ENCODE measurements at regions not wholly inside any gene's neighbourhood (a gene's known extent, or its start where the extent isn't known, plus 50 kb on each side); places are given as distances from the start of the nearest gene placed in this dataset.
"Not testable (repeated sequence)": the region's sequence is repeated elsewhere in the genome, so short reads cannot be mapped to it uniquely, and the experiment has no call there.

GRCh38 chr16:32085438-32086141, 167.5 kb upstream of the TP53TG3D start:
- intact Hi-C loops (cut with micrococcal nuclease); ATAC-seq (ENCODE audit: low read depth); H3K14ac ChIP-seq (replicated peaks; ENCODE audit: low read depth, low read length); H2AK9ac ChIP-seq (replicated peaks; ENCODE audit: low read depth, low read length, poor library complexity); in situ Hi-C loops (cut with MboI; ENCODE audit: low sequenced_read_pairs); H2BK5ac ChIP-seq (ENCODE audit: low read depth, low read length, poor library complexity, severe bottlenecking); H2BK120ac ChIP-seq (ENCODE audit: low read depth, low read length); H3K4ac ChIP-seq (ENCODE audit: low read depth, low read length); H4K91ac ChIP-seq (ENCODE audit: insufficient read depth, low read depth, low read length); H2BK15ac ChIP-seq (ENCODE audit: low read depth, low read length); H3K27me3 ChIP-seq (ENCODE audit: control insufficient read depth, insufficient read depth, low read length); H2AFZ ChIP-seq (replicated peaks; ENCODE audit: low read length, poor library complexity); H3K9me1 ChIP-seq (ENCODE audit: insufficient read depth, low read length); DNase-seq; dilution Hi-C loops (cut with HindIII; ENCODE audit: low sequenced_read_pairs, unreplicated experiment); H3K4me3 ChIP-seq (ENCODE audit: insufficient read depth, low read depth, low read length); H3K4me1 ChIP-seq (ENCODE audit: control insufficient read depth, insufficient read depth, low read length); H4K8ac ChIP-seq (ENCODE audit: low read depth in 2 of 2, low read length in 2 of 2); BruUV-seq (replicated peaks); H4K5ac ChIP-seq (ENCODE audit: low read depth, low read length); H3K9ac ChIP-seq (ENCODE audit: low read depth, low read length); H3K79me1 ChIP-seq (ENCODE audit: low read depth in 1 of 2, low read length in 2 of 2); POLR2A ChIA-PET (ENCODE audit: unreplicated experiment); H3K56ac ChIP-seq (ENCODE audit: extremely low read depth, insufficient read depth, low read length); H3K18ac ChIP-seq (ENCODE audit: low read depth, low read length); H4K20me1 ChIP-seq (ENCODE audit: insufficient read depth, low read length); H3K36me3 ChIP-seq (ENCODE audit: control insufficient read depth, insufficient read depth, low read length); H3K9me3 ChIP-seq (ENCODE audit: control insufficient read depth, insufficient read depth, low read length); H3K27ac ChIP-seq (ENCODE audit: insufficient read depth, low read length); H2AK5ac ChIP-seq (ENCODE audit: low read depth, low read length); CTCF ChIA-PET; H3K23ac ChIP-seq (ENCODE audit: low read depth, low read length); H3K4me2 ChIP-seq (ENCODE audit: low read depth, low read length); H2BK20ac ChIP-seq (ENCODE audit: low read depth, low read length): not testable (repeated sequence)
- 7% methylated on average over 11 of the region's 65 CpGs; no CpG with 5 or more reads in 1 of the 2 experiments for WGBS, 2 experiments (ENCODE audit: extremely low coverage in 2 of 2, insufficient read length in 1 of 2)

GRCh38 chr16:32115562-32115961, 137.5 kb upstream of the TP53TG3D start:
- WGBS, 2 experiments (ENCODE audit: extremely low coverage in 2 of 2, insufficient read length in 1 of 2) = 9% methylated on average over 12 of the region's 45 CpGs; no CpG with 5 or more reads in 1 of the 2 experiments
- not testable (repeated sequence) for H3K27ac ChIP-seq (ENCODE audit: insufficient read depth, low read length)

More at GRCh38 chr16:32115562-32115961, 137.5 kb upstream of the TP53TG3D start:
- H3K9me3 ChIP-seq (ENCODE audit: control insufficient read depth, insufficient read depth, low read length); H3K4ac ChIP-seq (ENCODE audit: low read depth, low read length); H3K4me2 ChIP-seq (ENCODE audit: low read depth, low read length); H2AK9ac ChIP-seq (replicated peaks; ENCODE audit: low read depth, low read length, poor library complexity); H3K14ac ChIP-seq (replicated peaks; ENCODE audit: low read depth, low read length); H3K36me3 ChIP-seq (ENCODE audit: control insufficient read depth, insufficient read depth, low read length); dilution Hi-C loops (cut with HindIII; ENCODE audit: low sequenced_read_pairs, unreplicated experiment); H4K20me1 ChIP-seq (ENCODE audit: insufficient read depth, low read length); H3K27me3 ChIP-seq (ENCODE audit: control insufficient read depth, insufficient read depth, low read length); H2BK5ac ChIP-seq (ENCODE audit: low read depth, low read length, poor library complexity, severe bottlenecking); H4K8ac ChIP-seq (ENCODE audit: low read depth in 2 of 2, low read length in 2 of 2); H2BK20ac ChIP-seq (ENCODE audit: low read depth, low read length); H3K79me1 ChIP-seq (ENCODE audit: low read depth in 1 of 2, low read length in 2 of 2); POLR2A ChIA-PET (ENCODE audit: unreplicated experiment); H4K5ac ChIP-seq (ENCODE audit: low read depth, low read length); H2BK15ac ChIP-seq (ENCODE audit: low read depth, low read length); H3K18ac ChIP-seq (ENCODE audit: low read depth, low read length); H3K9ac ChIP-seq (ENCODE audit: low read depth, low read length); BruUV-seq (replicated peaks); H3K4me1 ChIP-seq (ENCODE audit: control insufficient read depth, insufficient read depth, low read length); H2AFZ ChIP-seq (replicated peaks; ENCODE audit: low read length, poor library complexity); H3K23ac ChIP-seq (ENCODE audit: low read depth, low read length); H3K56ac ChIP-seq (ENCODE audit: extremely low read depth, insufficient read depth, low read length); in situ Hi-C loops (cut with MboI; ENCODE audit: low sequenced_read_pairs); ATAC-seq (ENCODE audit: low read depth); H3K9me1 ChIP-seq (ENCODE audit: insufficient read depth, low read length); CTCF ChIA-PET; H2AK5ac ChIP-seq (ENCODE audit: low read depth, low read length); H4K91ac ChIP-seq (ENCODE audit: insufficient read depth, low read depth, low read length); H2BK120ac ChIP-seq (ENCODE audit: low read depth, low read length); DNase-seq; H3K4me3 ChIP-seq (ENCODE audit: insufficient read depth, low read depth, low read length); intact Hi-C loops (cut with micrococcal nuclease): not testable (repeated sequence)
